OCI-LY3 (cell line): ENCODE measurements at regions not wholly inside any gene's neighbourhood (a gene's known extent, or its start where the extent isn't known, plus 50 kb on each side); places are given as distances from the start of the nearest gene placed in this dataset.
"Not testable (repeated sequence)": the region's sequence is repeated elsewhere in the genome, so short reads cannot be mapped to it uniquely, and the experiment has no call there.

Experiments
- H2AFZ ChIP-seq: fragments of 200-600, 300-600 bp; shearing (Covaris generic); 2 replicates; pipeline ENCODE4 v1.6.0; 2014; ENCODE audit warnings: antibody characterized with exemption, low read depth, low read length
- H3K27ac ChIP-seq: fragments of 200-600, 300-600 bp; sonication (generic); 2 replicates; pipeline ENCODE4 v1.5.1; 2014; ENCODE audit warnings: mild to moderate bottlenecking, low read length, moderate library complexity, mixed read lengths
- H3K27me3 ChIP-seq: fragments of 200-600, 300-600 bp; sonication (generic); 2 replicates; pipeline ENCODE4 v1.6.1; 2014; ENCODE audit warnings: low read depth, low read length, mixed read lengths
- H3K36me3 ChIP-seq: fragments of 200-600, 300-600 bp; sonication (generic); replicated peaks from 2 replicates; pipeline ENCODE3; 2014; ENCODE audit warnings: low read depth, low read length, mixed read lengths
- H3K4me1 ChIP-seq: fragments of 300-600, 200-600 bp; sonication (generic); 2 replicates; pipeline ENCODE4 v1.6.1; 2014; ENCODE audit warnings: low read length, mixed read lengths
- H3K4me2 ChIP-seq: fragments of 200-600, 300-600 bp; sonication (generic); 2 replicates; pipeline ENCODE4 v1.6.1; 2014; ENCODE audit warnings: low read length, mixed read lengths
- H3K4me3 ChIP-seq: fragments of 300-600, 200-600 bp; sonication (generic); 2 replicates; pipeline ENCODE4 v1.5.1; 2014; ENCODE audit warnings: antibody characterized with exemption, mild to moderate bottlenecking, low read length, moderate library complexity
- H3K79me2 ChIP-seq: fragments of 300-600, 200-600 bp; shearing (Covaris generic); 2 replicates; pipeline ENCODE4 v1.6.1; 2014; ENCODE audit warnings: mild to moderate bottlenecking, low read length, mixed read lengths
- H3K9ac ChIP-seq: fragments of 300-600, 200-600 bp; shearing (Covaris generic); 2 replicates; pipeline ENCODE4 v1.6.0; 2014; ENCODE audit warnings: mild to moderate bottlenecking, low read length, moderate library complexity
- H3K9me3 ChIP-seq: fragments of 200-600, 300-600 bp; shearing (Covaris generic); 2 replicates; pipeline ENCODE4 v1.6.1; 2014; ENCODE audit warnings: low read length, mixed read lengths; ENCODE audit not compliant: insufficient read depth
- H4K20me1 ChIP-seq: fragments of 200-600, 300-600 bp; sonication (generic); 2 replicates; pipeline ENCODE4 v1.6.1; 2016; ENCODE audit warnings: low read length, mixed read lengths; ENCODE audit not compliant: insufficient read depth
- CTCF ChIP-seq: fragments of 200-600, 300-600 bp; sonication (generic); IDR thresholded peaks from 2 replicates; pipeline ENCODE4 v1.5.1; 2014; ENCODE audit warnings: antibody characterized with exemption, low read length, low read depth
- EZH2phosphoT487 ChIP-seq: fragments of 200-600 bp; shearing (Covaris generic); IDR thresholded peaks from 2 replicates; pipeline ENCODE4 v1.6.1; 2018; ENCODE audit warnings: antibody characterized with exemption, mixed run types, low read depth

GRCh38 chr4:67393007-67393406, 152.3 kb downstream of the CENPC start:
- Histone ChIP-seq H3K27me3 (peaks cover 12% of the 10 kb centered on the region; the same call in 1 of the 2 replicates), H3K79me2 (no peaks in the 10 kb centered on the region), H4K20me1 (no peaks in the 10 kb centered on the region), H3K9ac (no peak overlapping the region), H3K4me2 (no peak overlapping the region), H3K27ac (no peak overlapping the region), H3K9me3 (no peaks in the 10 kb centered on the region), H2AFZ (no peak overlapping the region), H3K4me1 (no peaks in the 10 kb centered on the region), H3K36me3 (no peaks in the 10 kb centered on the region), H3K4me3 (no peak overlapping the region)
- TF ChIP-seq EZH2phosphoT487 = no peak

GRCh38 chr4:67381406-67381804, 163.9 kb downstream of the CENPC start:
- not testable (repeated sequence) for H3K27me3 ChIP-seq, H3K9me3 ChIP-seq, H3K27ac ChIP-seq, H3K79me2 ChIP-seq, H3K9ac ChIP-seq, H3K4me2 ChIP-seq, H3K36me3 ChIP-seq, H2AFZ ChIP-seq, H3K4me3 ChIP-seq, H3K4me1 ChIP-seq, H4K20me1 ChIP-seq

GRCh38 chr4:67380702-67381405, 164.4 kb downstream of the CENPC start:
- H2AFZ ChIP-seq, H3K4me1 ChIP-seq: not testable (repeated sequence)

GRCh38 chr4:67380154-67380553, 165.1 kb downstream of the CENPC start:
- H3K27me3 ChIP-seq = no peaks in the 10 kb centered on the region
- H3K9me3 ChIP-seq = no peaks in the 10 kb centered on the region
- TF ChIP-seq CTCF (no peak), EZH2phosphoT487 (no peak)
- H3K27ac ChIP-seq = no peak overlapping the region
- no peak overlapping the region for H3K9ac ChIP-seq
- no peak overlapping the region for H3K4me3 ChIP-seq
- no peaks in the 10 kb centered on the region for H3K36me3 ChIP-seq
- no peak overlapping the region for H3K4me2 ChIP-seq
- no peak overlapping the region for H2AFZ ChIP-seq
- no peaks in the 10 kb centered on the region for H3K79me2 ChIP-seq
- no peaks in the 10 kb centered on the region for H3K4me1 ChIP-seq
- H4K20me1 ChIP-seq = no peaks in the 10 kb centered on the region

More at GRCh38 chr4:67380702-67381405, 164.4 kb downstream of the CENPC start:
- not testable (repeated sequence) for H3K27ac ChIP-seq, H3K79me2 ChIP-seq, H3K4me3 ChIP-seq, H3K4me2 ChIP-seq, H3K27me3 ChIP-seq, H3K36me3 ChIP-seq, H3K9ac ChIP-seq, H4K20me1 ChIP-seq, H3K9me3 ChIP-seq

GRCh38 chr4:67375291-67375690, 170.0 kb downstream of the CENPC start:
- Histone ChIP-seq H3K9me3 (no peaks in the 10 kb centered on the region), H3K27ac (no peak overlapping the region), H2AFZ (no peak overlapping the region), H3K79me2 (no peaks in the 10 kb centered on the region), H3K36me3 (no peaks in the 10 kb centered on the region), H4K20me1 (no peaks in the 10 kb centered on the region), H3K4me2 (no peak overlapping the region), H3K9ac (no peak overlapping the region), H3K27me3 (no peaks in the 10 kb centered on the region), H3K4me3 (no peak overlapping the region), H3K4me1 (no peaks in the 10 kb centered on the region)
- TF ChIP-seq CTCF (no peak), EZH2phosphoT487 (no peak)
